ENCODE measurements at regions not wholly inside any gene's neighbourhood (a gene's known extent, or its start where the extent isn't known, plus 50 kb on each side); places are given as distances from the start of the nearest gene placed in this dataset.

DNA sequence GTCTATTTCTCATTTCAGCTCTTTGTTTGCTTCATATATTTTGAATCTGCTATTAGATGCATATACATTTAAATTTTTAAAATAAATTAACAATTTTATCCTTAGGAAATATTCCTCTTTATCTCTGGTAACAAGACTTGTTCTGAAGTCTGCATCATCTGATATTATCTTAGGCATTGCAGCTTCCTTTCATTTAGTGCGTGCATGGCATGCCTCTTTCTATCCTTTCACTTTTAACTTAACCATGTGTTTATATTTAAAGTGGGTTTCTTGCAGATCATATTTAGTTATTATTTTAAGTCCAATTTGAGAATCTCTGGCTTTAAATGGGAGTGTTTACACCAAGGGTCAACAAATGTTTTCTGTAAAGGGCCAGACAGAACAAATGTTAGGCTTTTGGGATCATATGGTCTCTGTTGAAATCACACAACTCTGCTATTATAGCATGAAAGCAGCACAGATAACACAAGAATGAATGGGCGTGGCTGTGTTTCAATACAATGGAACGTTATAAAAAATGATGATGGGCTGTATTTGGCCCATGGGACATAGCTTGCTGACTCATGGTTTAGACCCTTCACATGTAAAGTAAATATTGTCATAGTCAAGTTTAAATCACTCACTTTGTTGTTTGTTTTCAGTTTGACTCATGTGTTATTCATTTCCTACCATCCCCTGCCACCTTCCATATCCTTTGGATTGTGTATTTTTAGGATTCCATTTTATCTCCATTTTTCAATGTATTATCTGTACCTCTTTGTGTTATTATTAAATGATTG is 83.9 kb upstream of the SNX19 start:
- Histone ChIP-seq H2BK5ac (ENCODE audit: low read depth, low read length, poor library complexity) (no peak overlapping the region), H3K79me1 (ENCODE audit: low read length) (no peaks in the 10 kb centered on the region), H3K14ac (ENCODE audit: low read length) (no peak overlapping the region), H2AK5ac (ENCODE audit: low read length) (no peak overlapping the region), H4K91ac (ENCODE audit: low read depth, low read length) (no peak overlapping the region), H3K18ac (ENCODE audit: low read length) (no peak overlapping the region), H3K4me3 (ENCODE audit: low read depth, low read length) (no peak overlapping the region), H2BK120ac (ENCODE audit: insufficient read depth, low read length, poor library complexity) (no peak overlapping the region), H4K8ac (ENCODE audit: low read depth, low read length) (no peak overlapping the region), H3K36me3 (ENCODE audit: control insufficient read depth in 1 of 2, insufficient read depth in 2 of 2, low read length in 2 of 2) (no peaks in the 10 kb centered on the region), H3K23ac (ENCODE audit: low read length) (no peak overlapping the region), H3K27me3 (ENCODE audit: insufficient read depth, low read length) (no peaks in the 10 kb centered on the region), H4K12ac (ENCODE audit: low read depth, low read length) (no peak overlapping the region), H3K79me2 (ENCODE audit: control insufficient read depth, insufficient read depth, low read length, poor library complexity) (no peaks in the 10 kb centered on the region), H3K4ac (ENCODE audit: low read depth, low read length) (no peak overlapping the region), H2BK12ac (ENCODE audit: low read length) (no peak overlapping the region), H3K9ac (ENCODE audit: low read length) (no peak overlapping the region), H3K27ac (ENCODE audit: low read depth, low read length) (no peak overlapping the region), H2AFZ (ENCODE audit: insufficient read depth, low read length, poor library complexity) (no peak overlapping the region), H3K4me2 (ENCODE audit: low read length) (no peak overlapping the region), H3K4me1 (ENCODE audit: control insufficient read depth in 1 of 2, insufficient read depth in 2 of 2, low read length in 2 of 2) (no peaks in the 10 kb centered on the region), H3K9me3 (ENCODE audit: insufficient read depth, low read depth, low read length) (no peaks in the 10 kb centered on the region)
- peak; percentile 64 to 76 for DNase-seq
- no CpG with 5 or more reads among the region's 3 CpGs for WGBS (ENCODE audit: extremely low coverage, insufficient coverage, insufficient read length)

GRCh38 chr11:131002145-131002544 is 85.9 kb upstream of the SNX19 start:
- WGBS (ENCODE audit: extremely low coverage, insufficient coverage, insufficient read length) = no CpG with 5 or more reads among the region's 6 CpGs
- Histone ChIP-seq H3K23ac (ENCODE audit: low read length) (no peak overlapping the region), H3K9ac (ENCODE audit: low read length) (no peak overlapping the region), H2AK5ac (ENCODE audit: low read length) (no peak overlapping the region), H3K9me3 (ENCODE audit: insufficient read depth, low read depth, low read length) (no peaks in the 10 kb centered on the region), H3K27ac (ENCODE audit: low read depth, low read length) (no peak overlapping the region), H3K4me2 (ENCODE audit: low read length) (no peak overlapping the region), H2BK12ac (ENCODE audit: low read length) (no peak overlapping the region), H3K4me3 (ENCODE audit: low read depth, low read length) (no peak overlapping the region), H4K91ac (ENCODE audit: low read depth, low read length) (no peak overlapping the region), H3K27me3 (ENCODE audit: insufficient read depth, low read length) (no peaks in the 10 kb centered on the region), H3K18ac (ENCODE audit: low read length) (no peak overlapping the region), H4K8ac (ENCODE audit: low read depth, low read length) (no peak overlapping the region), H3K79me1 (ENCODE audit: low read length) (no peaks in the 10 kb centered on the region), H3K79me2 (ENCODE audit: control insufficient read depth, insufficient read depth, low read length, poor library complexity) (no peaks in the 10 kb centered on the region), H2BK5ac (ENCODE audit: low read depth, low read length, poor library complexity) (no peak overlapping the region), H3K4me1 (ENCODE audit: control insufficient read depth in 1 of 2, insufficient read depth in 2 of 2, low read length in 2 of 2) (no peaks in the 10 kb centered on the region), H2BK120ac (ENCODE audit: insufficient read depth, low read length, poor library complexity) (no peak overlapping the region), H2AFZ (ENCODE audit: insufficient read depth, low read length, poor library complexity) (no peak overlapping the region), H3K4ac (ENCODE audit: low read depth, low read length) (no peak overlapping the region), H3K36me3 (ENCODE audit: control insufficient read depth in 1 of 2, insufficient read depth in 2 of 2, low read length in 2 of 2) (no peaks in the 10 kb centered on the region), H4K12ac (ENCODE audit: low read depth, low read length) (no peak overlapping the region), H3K14ac (ENCODE audit: low read length) (no peak overlapping the region)
- DNase-seq = peak in 1 of 2 donors; percentile 2

DNA sequence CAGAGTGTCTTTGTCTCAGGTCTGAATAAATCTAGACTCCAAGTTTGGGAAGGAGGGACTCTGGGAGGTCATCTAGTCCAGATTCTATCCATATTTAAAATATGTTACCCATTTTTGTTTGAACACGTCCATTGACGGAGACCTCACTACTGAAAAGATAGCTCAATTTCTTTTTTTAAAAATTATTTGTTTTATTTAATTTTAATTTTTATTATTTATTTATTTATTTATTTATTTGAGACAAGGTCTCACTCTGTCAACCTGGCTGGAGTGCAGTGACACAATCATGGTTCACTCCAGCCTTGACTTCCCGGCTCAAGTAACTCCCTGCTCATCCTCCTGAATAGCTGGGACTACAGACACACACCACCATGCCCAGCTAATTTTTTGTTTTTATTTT is 89.5 kb upstream of the SNX19 start:
- Histone ChIP-seq H3K79me2 (ENCODE audit: control insufficient read depth, insufficient read depth, low read length, poor library complexity) (no peaks in the 10 kb centered on the region), H3K9me3 (ENCODE audit: insufficient read depth, low read depth, low read length) (no peaks in the 10 kb centered on the region), H3K23ac (ENCODE audit: low read length) (no peak overlapping the region), H2BK12ac (ENCODE audit: low read length) (no peak overlapping the region), H3K79me1 (ENCODE audit: low read length) (no peaks in the 10 kb centered on the region), H3K27me3 (ENCODE audit: insufficient read depth, low read length) (no peaks in the 10 kb centered on the region), H3K18ac (ENCODE audit: low read length) (no peak overlapping the region), H3K9ac (ENCODE audit: low read length) (no peak overlapping the region), H3K4ac (ENCODE audit: low read depth, low read length) (no peak overlapping the region), H3K36me3 (ENCODE audit: control insufficient read depth in 1 of 2, insufficient read depth in 2 of 2, low read length in 2 of 2) (no peaks in the 10 kb centered on the region), H2BK120ac (ENCODE audit: insufficient read depth, low read length, poor library complexity) (no peak overlapping the region), H4K91ac (ENCODE audit: low read depth, low read length) (no peak overlapping the region), H3K4me2 (ENCODE audit: low read length) (no peak overlapping the region), H3K4me1 (ENCODE audit: control insufficient read depth in 1 of 2, insufficient read depth in 2 of 2, low read length in 2 of 2) (no peaks in the 10 kb centered on the region), H2AK5ac (ENCODE audit: low read length) (no peak overlapping the region), H4K12ac (ENCODE audit: low read depth, low read length) (no peak overlapping the region), H3K14ac (ENCODE audit: low read length) (no peak overlapping the region), H3K27ac (ENCODE audit: low read depth, low read length) (no peak overlapping the region), H4K8ac (ENCODE audit: low read depth, low read length) (no peak overlapping the region), H3K4me3 (ENCODE audit: low read depth, low read length) (no peak overlapping the region), H2AFZ (ENCODE audit: insufficient read depth, low read length, poor library complexity) (no peak overlapping the region), H2BK5ac (ENCODE audit: low read depth, low read length, poor library complexity) (no peak overlapping the region)
- DNase-seq = no peak
- no CpG with 5 or more reads among the region's 3 CpGs for WGBS (ENCODE audit: extremely low coverage, insufficient coverage, insufficient read length)

DNA sequence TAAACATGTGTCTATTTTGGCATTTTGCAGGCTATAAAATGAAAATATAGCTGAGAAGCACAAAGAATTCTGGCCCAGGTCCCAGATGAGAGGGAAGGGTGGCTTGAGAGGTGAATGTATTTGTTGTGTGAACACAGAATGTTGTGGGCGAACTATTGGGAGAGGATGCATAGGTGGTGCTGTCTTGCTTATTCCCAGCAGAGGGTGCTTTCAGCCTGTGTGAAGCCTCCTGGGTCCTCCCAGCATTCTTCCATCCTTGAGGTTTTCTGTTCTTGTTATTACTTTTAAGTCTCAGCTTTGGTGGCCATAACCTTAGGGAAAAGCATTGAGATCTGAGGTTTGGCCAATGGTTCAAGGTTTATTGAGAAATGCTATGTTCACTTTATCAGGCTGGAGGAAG is 108.7 kb upstream of the SNX19 start:
- no peak overlapping the region for H3K9ac ChIP-seq (ENCODE audit: low read length)
- H2BK120ac ChIP-seq (ENCODE audit: insufficient read depth, low read length, poor library complexity) = no peak overlapping the region
- H3K4me2 ChIP-seq (ENCODE audit: low read length) = no peak overlapping the region
- H3K14ac ChIP-seq (ENCODE audit: low read length) = no peak overlapping the region
- H3K27me3 ChIP-seq (ENCODE audit: insufficient read depth, low read length) = no peaks in the 10 kb centered on the region
- no peak overlapping the region for H3K4ac ChIP-seq (ENCODE audit: low read depth, low read length)
- H3K9me3 ChIP-seq (ENCODE audit: insufficient read depth, low read depth, low read length) = peaks cover 3% of the 10 kb centered on the region
- no peak overlapping the region for H3K18ac ChIP-seq (ENCODE audit: low read length)
- no peak overlapping the region for H4K12ac ChIP-seq (ENCODE audit: low read depth, low read length)
- H3K4me3 ChIP-seq (ENCODE audit: low read depth, low read length) = no peak overlapping the region
- no peaks in the 10 kb centered on the region for H3K79me2 ChIP-seq (ENCODE audit: control insufficient read depth, insufficient read depth, low read length, poor library complexity)
- H3K23ac ChIP-seq (ENCODE audit: low read length) = no peak overlapping the region
- H2AFZ ChIP-seq (ENCODE audit: insufficient read depth, low read length, poor library complexity) = no peak overlapping the region
- H3K36me3 ChIP-seq (ENCODE audit: control insufficient read depth in 1 of 2, insufficient read depth in 2 of 2, low read length in 2 of 2) = no peaks in the 10 kb centered on the region
- H2AK5ac ChIP-seq (ENCODE audit: low read length) = no peak overlapping the region
- no peak overlapping the region for H4K8ac ChIP-seq (ENCODE audit: low read depth, low read length)
- H3K79me1 ChIP-seq (ENCODE audit: low read length) = no peaks in the 10 kb centered on the region
- no peak overlapping the region for H3K27ac ChIP-seq (ENCODE audit: low read depth, low read length)
- no peak overlapping the region for H2BK5ac ChIP-seq (ENCODE audit: low read depth, low read length, poor library complexity)
- no peak overlapping the region for H2BK12ac ChIP-seq (ENCODE audit: low read length)
- no CpG with 5 or more reads among the region's 1 CpG for WGBS (ENCODE audit: extremely low coverage, insufficient coverage, insufficient read length)
- peak in 1 of 2 donors; percentile 13 for DNase-seq
- H4K91ac ChIP-seq (ENCODE audit: low read depth, low read length) = no peak overlapping the region
- H3K4me1 ChIP-seq (ENCODE audit: control insufficient read depth in 1 of 2, insufficient read depth in 2 of 2, low read length in 2 of 2) = no peaks in the 10 kb centered on the region
